ENCODE measurements at regions not wholly inside any gene's neighbourhood (a gene's known extent, or its start where the extent isn't known, plus 50 kb on each side); places are given as distances from the start of the nearest gene placed in this dataset.
"Not testable (repeated sequence)": the region's sequence is repeated elsewhere in the genome, so short reads cannot be mapped to it uniquely, and the experiment has no call there.

GRCh38 chr5:148744380-148744779 is 82.0 kb upstream of the ADRB2 start:
- DNase-seq (ENCODE audit: low read depth) = not testable (repeated sequence)

- no peak for DNase-seq (ENCODE audit: low read depth)
Measured at GRCh38 chr5:148746826-148747535, 79.4 kb upstream of the ADRB2 start.

- no peak for DNase-seq (ENCODE audit: low read depth)
Measured at GRCh38 chr5:148747536-148747906, 78.9 kb upstream of the ADRB2 start.

DNA sequence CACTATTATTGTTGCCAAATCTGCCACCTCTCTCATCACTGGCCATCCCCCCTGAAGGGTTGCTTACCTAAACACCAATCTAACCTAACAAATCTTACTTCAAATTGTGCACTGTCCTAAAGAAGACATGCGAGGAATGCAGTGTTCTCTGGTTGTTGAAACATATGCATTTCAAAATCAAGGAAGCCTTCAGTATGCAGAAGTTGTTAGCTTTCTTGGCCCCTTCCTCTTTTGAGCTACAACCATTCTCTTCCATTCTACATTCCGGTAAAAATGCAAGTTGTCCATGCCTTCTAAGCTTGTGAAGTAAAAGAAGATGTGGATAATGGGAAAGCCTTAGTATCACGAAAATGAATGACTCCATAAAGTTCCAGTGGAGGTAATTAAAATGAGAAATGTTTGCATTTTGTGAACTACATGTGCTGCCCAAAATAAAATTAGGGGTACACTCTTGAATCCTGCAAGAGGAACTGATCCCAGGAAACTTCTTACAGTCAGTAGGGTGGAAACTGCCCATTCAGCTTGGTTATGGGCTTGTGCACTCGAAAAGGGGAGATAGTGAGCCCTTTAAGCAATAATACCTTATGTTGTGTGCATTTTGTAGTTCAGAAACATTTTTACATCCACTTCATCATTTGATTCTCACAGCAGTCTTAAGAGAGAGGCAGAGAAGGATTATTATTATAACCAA is 77.6 kb upstream of the ADRB2 start:
- no peak for DNase-seq (ENCODE audit: low read depth)

GRCh38 chr5:148750614-148751013 is 75.8 kb upstream of the ADRB2 start:
- DNase-seq (ENCODE audit: low read depth) = no peak

- no peak for DNase-seq (ENCODE audit: low read depth)
Measured at GRCh38 chr5:148751025-148751424, 75.4 kb upstream of the ADRB2 start.

GRCh38 chr5:148752375-148752774 is 74.0 kb upstream of the ADRB2 start:
- not testable (repeated sequence) for DNase-seq (ENCODE audit: low read depth)

GRCh38 chr5:148759101-148759500 is 67.3 kb upstream of the ADRB2 start:
- no peak for DNase-seq (ENCODE audit: low read depth)

DNA sequence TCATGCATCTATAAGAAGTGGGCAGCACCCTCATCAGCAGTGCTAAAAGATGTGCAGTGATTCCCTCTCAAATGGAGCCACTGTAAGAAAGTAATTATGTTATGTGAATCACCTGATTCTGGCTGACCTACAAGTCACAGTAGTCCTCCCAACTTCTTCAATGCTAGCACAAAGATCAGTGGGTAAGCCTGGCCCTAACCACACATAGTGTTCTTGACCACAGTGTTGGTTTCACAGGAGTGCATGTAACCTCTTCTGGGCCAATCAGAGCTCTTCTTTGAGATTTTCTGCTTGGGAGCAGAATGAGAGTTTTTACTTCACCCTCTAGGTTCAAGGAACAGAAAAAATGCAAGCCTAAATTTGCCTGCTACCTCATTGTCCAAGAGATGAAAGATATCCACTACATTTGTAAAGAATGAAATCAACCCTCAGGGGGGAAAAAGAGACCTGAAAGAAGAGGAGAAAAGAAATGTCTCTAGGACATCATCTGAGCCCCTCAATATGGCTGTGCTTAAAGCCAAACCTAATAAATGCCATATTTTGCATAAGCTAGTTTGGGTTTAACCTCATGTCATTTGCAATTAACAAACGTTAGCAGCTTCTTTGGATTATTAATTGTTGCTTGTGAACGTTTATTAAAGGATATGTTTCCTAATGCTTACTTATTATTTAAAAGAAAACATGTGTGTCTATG is 65.3 kb upstream of the ADRB2 start:
- no peak for DNase-seq (ENCODE audit: low read depth)

DNA sequence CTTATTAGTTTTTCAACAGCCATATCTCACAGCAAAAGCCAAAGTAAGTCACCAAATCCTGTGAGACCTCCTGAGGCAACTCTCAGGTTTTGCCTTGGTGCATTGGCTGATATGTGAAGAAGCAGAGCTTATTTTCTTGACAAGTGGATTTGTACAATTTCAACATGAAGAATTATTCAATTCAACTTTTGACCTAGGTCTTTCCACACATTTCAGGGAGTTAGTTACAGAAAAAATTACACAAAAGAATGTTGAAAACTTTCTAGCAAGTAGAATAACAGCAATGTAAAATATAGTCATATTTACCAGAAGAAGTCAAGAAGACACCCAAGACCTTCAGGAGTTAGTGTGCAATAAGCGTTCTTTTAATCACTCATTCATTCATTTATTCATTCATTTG is 62.4 kb upstream of the ADRB2 start:
- no peak for DNase-seq (ENCODE audit: low read depth)

DNA sequence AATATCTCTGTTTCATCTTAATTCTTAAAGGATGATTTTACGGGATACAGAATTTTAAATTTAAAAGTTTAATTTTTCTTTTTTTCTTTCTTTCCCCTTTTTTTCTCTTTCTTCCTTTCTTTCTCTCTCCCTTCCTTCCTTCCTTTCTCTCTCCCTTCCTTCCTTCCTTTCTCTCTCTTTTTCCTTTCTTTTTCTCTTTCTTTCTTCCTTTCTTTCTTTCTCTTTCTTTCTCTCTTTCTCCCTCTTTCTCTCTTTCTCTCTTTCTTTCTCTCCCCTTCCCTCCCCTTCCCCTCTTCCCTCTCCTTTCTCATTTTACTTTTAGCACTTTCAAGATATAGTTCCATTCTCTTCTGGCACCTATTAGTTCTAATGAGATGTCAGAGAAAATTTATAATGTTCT is 61.4 kb upstream of the ADRB2 start:
- DNase-seq (ENCODE audit: low read depth) = no peak

DNA sequence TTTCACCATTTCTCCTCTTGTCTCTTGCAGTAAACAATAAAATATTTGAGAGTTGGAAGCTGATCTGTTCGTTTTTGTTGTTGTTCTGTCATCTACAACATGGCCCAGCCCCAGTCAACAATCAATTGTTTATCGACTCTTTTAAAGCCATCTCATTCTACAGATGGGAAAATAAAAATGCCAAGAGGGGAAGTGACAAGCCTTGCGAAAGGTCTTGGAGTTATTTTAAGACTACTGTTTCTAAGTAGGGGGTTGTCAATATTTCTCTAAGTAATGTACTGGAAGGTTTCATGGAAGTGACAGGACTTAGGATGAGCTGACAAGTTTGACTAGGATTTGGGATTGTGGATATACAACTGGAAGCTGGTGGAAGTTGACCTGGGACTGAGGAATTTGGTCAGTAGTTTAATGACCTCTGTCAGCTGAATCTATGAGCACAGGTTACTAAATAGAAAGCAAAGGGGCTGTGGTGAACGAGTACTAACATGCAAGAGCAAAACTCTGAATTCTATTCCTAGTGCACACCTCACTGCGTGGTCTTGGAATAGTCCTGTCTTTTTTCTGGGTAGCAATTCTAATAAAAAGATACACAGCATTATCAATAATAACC is 57.5 kb upstream of the ADRB2 start:
- DNase-seq (ENCODE audit: low read depth) = no peak

DNA sequence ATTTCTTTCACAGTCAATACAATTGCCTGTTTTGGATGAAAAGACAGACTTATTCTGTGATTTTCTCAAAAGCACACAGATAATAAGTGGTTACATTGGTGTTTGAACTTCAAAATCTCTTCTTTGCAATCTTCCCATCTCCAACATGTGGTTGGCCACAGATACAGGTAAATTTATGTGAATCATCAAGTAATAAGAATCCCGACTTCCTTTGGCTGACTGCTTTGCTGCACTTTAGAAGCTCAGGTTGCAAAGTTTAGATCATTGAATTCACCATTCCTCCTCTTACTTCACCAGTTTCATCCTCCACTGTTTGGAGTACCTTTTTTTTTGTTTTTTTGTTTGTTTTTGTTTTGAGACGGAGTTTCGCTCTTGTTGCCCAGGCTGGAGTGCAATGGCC is 56.5 kb upstream of the ADRB2 start:
- no peak for DNase-seq (ENCODE audit: low read depth)

- DNase-seq (ENCODE audit: low read depth) = no peak
Measured at GRCh38 chr5:148774313-148774712, 52.1 kb upstream of the ADRB2 start.

GRCh38 chr5:148776261-148776660 is 50.1 kb upstream of the ADRB2 start:
- DNase-seq (ENCODE audit: low read depth) = no peak

All from stimulated activated CD8-positive, alpha-beta memory T cell treated with anti-CD3 and anti-CD28 coated beads, Interleukin-12 subunit alpha, Interleukin-12 subunit beta, amount 100 ng/mL, for 1 hour (primary cell).